HG02588 (cell line): ENCODE measurements at regions not wholly inside any gene's neighbourhood (a gene's known extent, or its start where the extent isn't known, plus 50 kb on each side); places are given as distances from the start of the nearest gene placed in this dataset.

ENCODE experiments used
- ATAC-seq: cut with Tn5 transposase; IDR thresholded peaks from one replicate; pipeline ENCODE4 v1.9.1; 2021; ENCODE audit warnings: mild to moderate bottlenecking, moderate library complexity; ENCODE audit not compliant: unreplicated experiment

- no peak for ATAC-seq
Observed at GRCh38 chr17:33628500-33629346, 335.6 kb upstream of the ASIC2 start.

GRCh38 chr17:33633446-33633845 lies 340.4 kb upstream of the ASIC2 start:
- no peak for ATAC-seq

DNA sequence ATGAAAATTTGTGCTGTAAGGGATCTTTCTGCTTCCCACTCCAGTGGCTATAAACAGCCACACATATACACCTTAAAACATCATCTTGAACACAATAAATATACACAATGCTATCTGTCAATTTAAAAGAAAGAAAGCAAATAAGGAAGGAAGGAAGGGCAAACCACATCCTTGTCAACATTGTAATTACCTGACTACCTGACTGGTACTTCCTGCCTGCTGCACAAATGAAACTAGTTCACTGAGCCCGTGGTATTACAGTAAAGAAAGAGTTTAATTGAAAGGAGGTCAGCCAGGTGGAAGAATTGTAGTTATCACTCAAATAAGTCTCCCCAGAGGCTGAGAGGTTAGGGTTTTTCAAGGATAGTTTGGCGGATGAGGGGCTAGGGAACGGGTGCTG lies 344.4 kb upstream of the ASIC2 start:
- no peak for ATAC-seq

- no peak for ATAC-seq
Observed at GRCh38 chr17:33639103-33639880, 346.2 kb upstream of the ASIC2 start.

- no peak for ATAC-seq
Observed at GRCh38 chr17:33640629-33641028, 347.5 kb upstream of the ASIC2 start.

DNA sequence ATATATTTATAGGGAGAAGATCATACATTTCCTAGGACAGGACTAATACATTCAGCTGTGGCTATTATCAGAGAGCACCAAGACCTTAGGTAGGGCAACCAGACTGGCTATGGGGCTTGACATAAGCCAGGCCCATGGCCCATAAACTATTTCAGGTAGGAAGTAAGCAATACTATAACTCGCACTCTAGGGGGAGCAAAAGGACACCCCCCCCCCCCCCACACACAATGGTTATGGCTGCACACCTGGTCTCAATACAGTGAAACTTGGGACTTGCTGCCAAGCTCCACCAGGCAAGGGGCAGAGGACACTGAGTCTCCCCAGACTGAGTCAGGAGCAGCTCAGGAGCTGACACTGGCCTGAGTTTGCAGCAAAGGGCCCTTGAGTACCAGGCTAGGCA lies 348.9 kb upstream of the ASIC2 start:
- ATAC-seq, result no peak

DNA sequence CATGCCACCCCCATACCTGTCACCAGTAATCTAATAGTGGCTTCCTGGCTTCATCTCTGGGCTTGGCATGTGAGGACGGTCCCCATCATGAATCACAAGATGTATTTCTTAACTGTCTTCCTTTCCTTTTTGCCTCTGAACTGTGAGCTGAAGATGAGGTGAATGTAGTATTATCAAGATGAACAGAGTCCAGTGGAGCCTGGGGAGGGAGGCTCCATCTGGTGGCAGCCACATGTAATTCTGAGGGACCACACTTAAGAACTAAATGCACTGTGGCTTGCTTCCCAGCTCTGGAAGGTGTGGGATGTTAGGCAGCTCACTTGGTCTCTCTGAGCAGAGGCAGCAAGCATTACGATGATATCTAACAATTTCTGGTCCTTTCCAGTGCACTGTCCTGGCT lies 354.9 kb upstream of the ASIC2 start:
- no peak for ATAC-seq

DNA sequence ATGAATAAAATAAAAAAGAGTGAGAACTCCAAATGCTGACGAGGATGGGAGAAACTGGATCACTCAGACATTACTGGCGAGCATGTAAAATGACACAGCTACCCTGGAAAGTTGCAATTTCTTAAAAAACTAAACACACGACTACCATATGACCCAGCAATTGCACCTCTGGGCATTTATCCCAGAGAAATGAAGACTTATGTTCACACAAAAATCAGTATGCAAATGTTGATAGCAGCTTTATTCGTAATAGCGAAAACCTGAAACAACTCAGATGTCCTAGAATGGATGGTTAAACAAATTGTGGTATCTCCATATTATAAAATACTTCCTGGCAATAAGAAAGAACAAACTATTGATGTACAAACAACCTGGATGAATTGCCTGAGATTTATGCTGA lies 357.2 kb upstream of the ASIC2 start:
- no peak for ATAC-seq

DNA sequence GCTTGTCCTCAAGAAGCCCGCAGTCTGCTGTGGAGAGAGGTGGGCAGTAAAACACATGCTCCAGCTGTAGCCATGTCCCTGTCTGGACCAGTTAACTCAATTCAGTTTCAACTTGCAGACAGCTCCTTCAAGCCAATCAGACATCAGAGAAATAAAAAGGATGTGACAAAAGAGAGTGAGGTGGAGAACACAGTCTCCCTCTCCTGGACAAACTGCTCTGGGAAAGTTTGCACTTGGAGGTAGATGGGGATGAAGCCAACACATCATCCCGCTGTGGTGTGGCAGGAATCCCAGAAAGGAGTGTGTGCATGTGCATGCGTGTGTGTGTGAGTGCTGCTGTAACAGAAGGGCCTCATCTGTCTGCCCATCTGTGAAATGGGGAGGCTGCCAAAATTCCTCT lies 358.6 kb upstream of the ASIC2 start:
- ATAC-seq, result no peak

DNA sequence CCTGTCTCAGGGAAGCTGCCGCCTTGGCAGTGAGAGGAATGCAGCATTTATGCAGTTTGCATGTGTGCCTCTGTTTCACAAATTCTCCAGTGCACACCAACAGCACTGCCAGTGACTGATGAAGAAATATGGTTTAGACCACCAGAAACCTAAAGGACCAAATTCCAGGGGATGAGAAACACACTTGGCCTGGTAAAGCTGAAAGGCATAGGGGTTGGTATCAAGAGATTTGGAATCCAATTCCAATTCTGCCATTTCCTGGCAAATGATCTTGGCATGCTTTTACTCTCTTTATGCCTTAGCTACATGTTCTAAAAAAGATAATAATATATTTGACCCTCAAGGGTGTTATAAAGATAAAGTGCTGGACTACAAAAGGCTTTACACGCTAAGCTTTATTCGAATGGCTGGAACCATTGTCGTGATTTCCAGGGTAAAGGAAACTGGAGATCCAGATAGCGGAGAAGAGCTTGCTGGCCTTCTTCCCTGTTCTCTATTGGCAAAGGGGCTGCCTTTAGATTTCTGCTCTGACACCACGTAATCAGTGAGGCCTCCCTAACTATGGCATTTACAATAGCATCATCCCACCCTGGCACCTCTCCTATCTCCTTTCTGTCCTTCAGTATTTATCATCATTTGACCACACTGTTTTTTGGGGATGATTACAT lies 359.8 kb upstream of the ASIC2 start:
- ATAC-seq, result no peak

DNA sequence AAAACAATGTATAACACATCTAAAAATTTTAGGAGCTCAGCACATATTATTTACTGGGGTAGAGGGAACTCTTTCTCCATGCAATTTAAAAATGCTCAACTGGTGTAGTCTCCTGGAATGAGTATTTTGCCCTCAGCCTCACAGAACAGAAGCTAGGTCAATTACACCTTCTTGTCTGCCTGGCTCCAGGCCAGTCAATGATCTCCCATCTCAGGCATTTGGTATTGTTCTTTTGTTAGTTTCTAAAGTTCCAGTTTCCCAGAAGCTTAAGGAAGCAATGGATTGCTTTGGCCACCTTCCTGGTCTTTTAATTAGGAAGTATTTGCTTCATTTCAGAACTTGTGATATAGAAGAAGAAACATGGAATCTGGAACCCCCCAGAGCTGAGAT lies 360.3 kb upstream of the ASIC2 start:
- ATAC-seq, result no peak

- ATAC-seq, result no peak
Observed at GRCh38 chr17:33657181-33657580, 364.1 kb upstream of the ASIC2 start.

GRCh38 chr17:33661975-33662374 lies 368.9 kb upstream of the ASIC2 start:
- ATAC-seq, result no peak

- no peak for ATAC-seq
Observed at GRCh38 chr17:33664116-33664840, 371.2 kb upstream of the ASIC2 start.

DNA sequence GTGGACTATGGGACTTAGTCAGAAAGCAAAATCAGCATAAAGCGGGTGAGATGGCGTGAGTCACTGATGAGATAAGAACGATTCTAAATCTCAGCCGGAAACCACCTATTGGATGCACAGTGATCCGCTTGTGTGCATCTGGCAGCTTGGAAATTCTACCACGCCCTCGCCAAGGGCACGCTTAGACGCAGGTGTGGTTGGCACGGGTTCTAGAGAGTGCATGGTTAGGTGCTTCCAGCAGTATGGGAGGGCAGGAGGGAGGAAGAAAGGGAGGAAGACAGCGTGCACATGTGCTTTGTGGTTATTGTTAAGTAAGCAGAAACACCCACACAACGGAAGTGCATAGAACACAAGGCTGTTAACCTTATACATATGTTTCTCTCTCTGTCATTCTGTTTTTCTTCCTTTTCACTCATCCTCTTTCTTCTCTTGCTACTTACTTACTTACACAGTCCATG lies 374.0 kb upstream of the ASIC2 start:
- peak; percentile 61 for ATAC-seq

- ATAC-seq, result no peak
Observed at GRCh38 chr17:33667671-33668070, 374.6 kb upstream of the ASIC2 start.

DNA sequence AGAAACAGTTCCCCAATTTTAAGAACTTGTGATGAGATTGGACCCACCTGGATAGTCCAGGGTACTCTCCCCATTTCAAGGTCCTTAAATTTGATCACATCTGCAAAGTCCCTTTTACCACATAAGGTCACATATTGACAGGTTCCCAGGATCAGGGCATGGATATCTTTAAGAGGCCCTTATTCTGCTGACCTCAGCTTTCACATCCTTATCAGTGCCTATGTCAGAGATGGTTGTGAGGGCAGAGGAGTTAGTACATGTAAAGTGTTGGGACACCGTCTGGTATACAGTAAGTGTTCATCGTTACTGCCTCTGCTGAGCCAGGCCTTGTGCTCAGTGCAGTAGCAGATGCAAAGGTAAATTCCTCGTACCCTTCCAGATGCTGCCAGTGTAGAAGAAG lies 375.4 kb upstream of the ASIC2 start:
- no peak for ATAC-seq

GRCh38 chr17:33671491-33671890 lies 378.4 kb upstream of the ASIC2 start:
- no peak for ATAC-seq

DNA sequence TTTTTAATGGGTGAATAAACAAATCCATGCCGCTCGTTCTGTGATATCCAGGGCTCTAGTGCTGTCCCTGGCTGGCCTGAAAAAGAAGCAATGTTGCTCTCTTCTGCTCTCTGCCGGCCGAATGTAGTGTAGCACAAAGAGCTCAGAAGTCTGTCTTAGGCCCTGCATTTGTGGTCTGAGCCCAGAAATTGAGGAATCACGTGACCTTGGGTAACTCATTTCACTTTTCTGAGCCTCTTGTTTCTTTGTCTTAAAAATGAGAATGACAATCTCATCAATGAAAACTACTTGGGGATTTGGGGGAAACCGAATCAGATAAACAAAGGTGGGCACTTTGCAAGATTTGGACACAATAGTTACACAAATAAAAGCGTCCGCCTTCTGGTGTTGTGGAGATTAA lies 381.6 kb upstream of the ASIC2 start:
- no peak for ATAC-seq

- ATAC-seq, result no peak
Observed at GRCh38 chr17:33676444-33676843, 383.3 kb upstream of the ASIC2 start.

DNA sequence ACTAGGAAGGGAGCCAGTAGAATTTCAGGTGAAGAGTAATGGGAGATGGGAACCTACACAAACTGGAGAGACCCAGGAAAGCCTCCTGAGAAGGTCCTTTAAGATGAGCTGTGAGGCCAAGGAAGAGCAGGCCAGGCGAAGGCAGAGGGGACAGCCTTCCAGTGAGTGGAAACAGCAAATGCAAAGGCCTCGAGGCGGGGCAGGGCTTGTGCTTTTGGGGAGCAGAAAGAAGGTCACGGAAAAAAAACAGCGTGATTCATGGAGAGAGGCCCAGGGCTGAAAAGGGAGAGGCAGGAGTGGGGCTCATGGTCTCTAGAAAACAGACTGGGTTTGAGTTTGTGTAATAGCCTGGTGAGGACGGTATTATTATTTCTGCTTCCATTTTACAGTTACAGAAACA lies 386.5 kb upstream of the ASIC2 start:
- ATAC-seq, result no peak
